GM23338 (cell line): ENCODE measurements at regions not wholly inside any gene's neighbourhood (a gene's known extent, or its start where the extent isn't known, plus 50 kb on each side); places are given as distances from the start of the nearest gene placed in this dataset.

Experiments
- CREB1 ChIP-seq: fragments of 250-450 bp; sonication (Bioruptor Pico); IDR thresholded peaks from 2 replicates; pipeline ENCODE4 v1.5.0; 2020; ENCODE audit warnings: low read depth, mild to moderate bottlenecking, moderate library complexity
- CTCF ChIP-seq, 2 experiments: fragments of 200-600 bp in 1 of 2; sonication (generic) in 1 of 2; conservative IDR thresholded peaks; 2 replicates each; pipeline versions ENCODE4 v1.5.1 to v1.6.1; 2016 to 2017; ENCODE audit warnings: antibody characterized with exemption in 2 of 2, low read depth in 2 of 2, mild to moderate bottlenecking in 2 of 2, moderate library complexity in 1 of 2
- EZH2 ChIP-seq: fragments of 200-600 bp; sonication (generic); IDR thresholded peaks from one replicate; pipeline ENCODE4 v1.8.0; 2017; ENCODE audit warnings: antibody characterized with exemption, mild to moderate bottlenecking, low read depth; ENCODE audit not compliant: unreplicated experiment
- EZH2phosphoT487 ChIP-seq: fragments of 200-600 bp; sonication (generic); IDR thresholded peaks from one replicate; pipeline ENCODE4 v1.8.1; 2018; ENCODE audit warnings: antibody characterized with exemption; ENCODE audit not compliant: unreplicated experiment
- JUNB ChIP-seq: IDR thresholded peaks from one replicate; pipeline ENCODE4 v1.6.1; 2016; ENCODE audit warnings: antibody characterized with exemption; ENCODE audit not compliant: unreplicated experiment
- NANOG ChIP-seq: IDR thresholded peaks from 2 replicates; pipeline ENCODE4 v1.6.1; 2016; ENCODE audit warnings: antibody characterized with exemption, borderline replicate concordance
- POLR2AphosphoS5 ChIP-seq: IDR thresholded peaks from 2 replicates; pipeline ENCODE4 v1.6.1; 2016; ENCODE audit warnings: antibody characterized with exemption, low read depth
- ZNF114 ChIP-seq: fragments of 250-450 bp; sonication (Bioruptor Pico); IDR thresholded peaks from 2 replicates; pipeline ENCODE4 v1.5.0; 2020; ENCODE audit warnings: mild to moderate bottlenecking, moderate library complexity
- ZNF331 ChIP-seq: fragments of 250-450 bp; sonication (Bioruptor Pico); IDR thresholded peaks from 2 replicates; pipeline ENCODE4 v1.5.0; 2020; ENCODE audit warnings: low read depth, mild to moderate bottlenecking, moderate library complexity
- TF ChIP-seq, protein P1 (sequence below): IDR thresholded peaks from one replicate; pipeline ENCODE4 v1.6.1; 2018; ENCODE audit warnings: antibody characterized with exemption; ENCODE audit not compliant: unreplicated experiment
- TF ChIP-seq, protein P2 (sequence below): IDR thresholded peaks from 2 replicates; pipeline ENCODE4 v1.6.1; 2016; ENCODE audit warnings: antibody characterized with exemption

- TF ChIP-seq EZH2 (no peak), EZH2phosphoT487 (no peak), CTCF (conservative IDR thresholded peaks at IDR 0.05; ENCODE audit: low read depth in 2 of 2) (no peak), POLR2AphosphoS5 (no peak), JUNB (no peak), CREB1 (CRISPR knock-in tag) (no peak), ZNF331 (no peak), NANOG (no peak), ZNF114 (CRISPR knock-in tag) (no peak)
- TF ChIP-seq, protein P1, sequence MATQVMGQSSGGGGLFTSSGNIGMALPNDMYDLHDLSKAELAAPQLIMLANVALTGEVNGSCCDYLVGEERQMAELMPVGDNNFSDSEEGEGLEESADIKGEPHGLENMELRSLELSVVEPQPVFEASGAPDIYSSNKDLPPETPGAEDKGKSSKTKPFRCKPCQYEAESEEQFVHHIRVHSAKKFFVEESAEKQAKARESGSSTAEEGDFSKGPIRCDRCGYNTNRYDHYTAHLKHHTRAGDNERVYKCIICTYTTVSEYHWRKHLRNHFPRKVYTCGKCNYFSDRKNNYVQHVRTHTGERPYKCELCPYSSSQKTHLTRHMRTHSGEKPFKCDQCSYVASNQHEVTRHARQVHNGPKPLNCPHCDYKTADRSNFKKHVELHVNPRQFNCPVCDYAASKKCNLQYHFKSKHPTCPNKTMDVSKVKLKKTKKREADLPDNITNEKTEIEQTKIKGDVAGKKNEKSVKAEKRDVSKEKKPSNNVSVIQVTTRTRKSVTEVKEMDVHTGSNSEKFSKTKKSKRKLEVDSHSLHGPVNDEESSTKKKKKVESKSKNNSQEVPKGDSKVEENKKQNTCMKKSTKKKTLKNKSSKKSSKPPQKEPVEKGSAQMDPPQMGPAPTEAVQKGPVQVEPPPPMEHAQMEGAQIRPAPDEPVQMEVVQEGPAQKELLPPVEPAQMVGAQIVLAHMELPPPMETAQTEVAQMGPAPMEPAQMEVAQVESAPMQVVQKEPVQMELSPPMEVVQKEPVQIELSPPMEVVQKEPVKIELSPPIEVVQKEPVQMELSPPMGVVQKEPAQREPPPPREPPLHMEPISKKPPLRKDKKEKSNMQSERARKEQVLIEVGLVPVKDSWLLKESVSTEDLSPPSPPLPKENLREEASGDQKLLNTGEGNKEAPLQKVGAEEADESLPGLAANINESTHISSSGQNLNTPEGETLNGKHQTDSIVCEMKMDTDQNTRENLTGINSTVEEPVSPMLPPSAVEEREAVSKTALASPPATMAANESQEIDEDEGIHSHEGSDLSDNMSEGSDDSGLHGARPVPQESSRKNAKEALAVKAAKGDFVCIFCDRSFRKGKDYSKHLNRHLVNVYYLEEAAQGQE = no peak
- TF ChIP-seq, protein P2, sequence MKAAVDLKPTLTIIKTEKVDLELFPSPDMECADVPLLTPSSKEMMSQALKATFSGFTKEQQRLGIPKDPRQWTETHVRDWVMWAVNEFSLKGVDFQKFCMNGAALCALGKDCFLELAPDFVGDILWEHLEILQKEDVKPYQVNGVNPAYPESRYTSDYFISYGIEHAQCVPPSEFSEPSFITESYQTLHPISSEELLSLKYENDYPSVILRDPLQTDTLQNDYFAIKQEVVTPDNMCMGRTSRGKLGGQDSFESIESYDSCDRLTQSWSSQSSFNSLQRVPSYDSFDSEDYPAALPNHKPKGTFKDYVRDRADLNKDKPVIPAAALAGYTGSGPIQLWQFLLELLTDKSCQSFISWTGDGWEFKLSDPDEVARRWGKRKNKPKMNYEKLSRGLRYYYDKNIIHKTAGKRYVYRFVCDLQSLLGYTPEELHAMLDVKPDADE = no peak
These were observed 407.9 kb downstream of the MED13L start for GRCh38 chr12:115869604-115870003.
